ENCODE measurements at regions not wholly inside any gene's neighbourhood (a gene's known extent, or its start where the extent isn't known, plus 50 kb on each side); places are given as distances from the start of the nearest gene placed in this dataset.
"Not testable (repeated sequence)": the region's sequence is repeated elsewhere in the genome, so short reads cannot be mapped to it uniquely, and the experiment has no call there.

DNA sequence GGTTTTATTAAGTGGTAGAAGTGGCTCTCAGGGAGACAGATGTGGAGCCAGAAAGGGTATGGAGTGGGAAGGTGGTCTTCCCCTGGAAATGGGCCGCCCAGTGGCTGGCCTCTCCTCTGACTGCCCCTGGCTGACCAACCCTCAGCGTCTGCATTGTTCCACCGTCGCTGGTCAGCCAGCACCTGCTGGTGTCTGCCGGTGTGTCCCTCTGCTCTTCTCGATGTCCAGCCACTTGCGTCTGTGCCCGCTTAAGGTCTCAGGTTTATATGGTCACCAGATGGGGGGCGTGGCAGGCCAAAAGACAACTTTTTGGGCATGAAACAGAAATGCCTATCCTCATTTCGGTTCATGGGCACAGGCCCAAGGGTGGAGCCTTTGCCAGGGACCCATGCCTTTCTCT is 1221.5 kb downstream of the JRKL start:
- DNase-seq, result no peak

DNA sequence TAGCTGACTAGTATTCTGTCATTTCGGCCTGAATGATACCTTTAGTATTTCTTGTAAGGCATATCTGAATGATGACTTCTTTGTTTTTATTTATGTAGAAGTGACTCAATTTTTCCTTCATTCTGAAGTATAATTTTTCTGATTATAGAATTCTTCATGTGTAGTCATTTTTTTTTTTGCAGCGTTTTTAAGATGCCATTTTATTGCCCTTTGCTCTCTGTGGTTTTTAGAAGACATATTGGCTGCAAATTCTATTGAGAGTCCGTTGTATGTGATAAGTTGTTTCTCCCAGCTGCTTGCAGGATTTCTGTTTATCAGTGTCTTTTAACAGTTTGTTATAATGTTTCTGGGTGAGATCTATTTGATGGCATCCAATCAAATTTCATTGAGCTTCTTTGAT is 1224.8 kb downstream of the JRKL start:
- DNase-seq, result no peak

GRCh38 chr11:97615546-97615945 is 1225.7 kb downstream of the JRKL start:
- no peak for DNase-seq

DNA sequence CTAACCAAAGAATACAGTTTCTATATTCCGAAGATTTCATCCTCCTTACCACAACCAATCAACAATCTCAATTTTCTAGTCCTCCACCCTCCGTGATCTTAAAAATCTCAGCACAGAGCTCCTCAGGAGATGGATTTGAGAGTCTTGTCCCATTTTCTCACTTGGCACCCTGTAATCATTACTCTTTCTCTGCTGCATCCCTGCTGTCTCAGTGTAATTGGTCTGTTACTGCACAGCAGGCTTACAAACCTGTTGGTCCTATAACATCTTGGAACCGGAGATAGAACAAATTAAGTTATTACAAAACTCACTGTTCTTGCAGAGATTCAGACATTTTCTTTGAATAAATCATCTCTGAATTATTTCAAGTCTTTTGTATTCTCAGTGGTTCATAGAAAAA is 1227.2 kb downstream of the JRKL start:
- no peak for DNase-seq

DNA sequence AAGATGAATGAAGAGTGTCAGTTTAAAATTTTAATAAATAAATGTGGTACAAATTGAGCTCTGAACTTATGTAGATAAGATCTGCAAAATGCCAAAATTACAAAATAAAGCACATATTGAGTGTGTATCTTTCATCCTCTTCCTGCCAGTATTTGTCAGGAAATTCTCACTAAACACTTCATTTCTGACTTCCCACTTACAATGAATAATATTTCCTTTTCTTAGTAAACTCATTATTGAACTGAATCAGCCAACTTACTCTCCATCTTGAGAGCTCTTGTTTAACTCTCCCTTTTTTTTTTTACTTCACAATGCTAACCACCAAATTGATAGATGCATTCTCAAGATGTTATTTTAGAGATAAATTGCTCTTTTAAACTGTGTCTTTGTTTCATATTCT is 1230.2 kb downstream of the JRKL start:
- no peak for DNase-seq

GRCh38 chr11:97621282-97621681 is 1231.5 kb downstream of the JRKL start:
- no peak for DNase-seq

DNA sequence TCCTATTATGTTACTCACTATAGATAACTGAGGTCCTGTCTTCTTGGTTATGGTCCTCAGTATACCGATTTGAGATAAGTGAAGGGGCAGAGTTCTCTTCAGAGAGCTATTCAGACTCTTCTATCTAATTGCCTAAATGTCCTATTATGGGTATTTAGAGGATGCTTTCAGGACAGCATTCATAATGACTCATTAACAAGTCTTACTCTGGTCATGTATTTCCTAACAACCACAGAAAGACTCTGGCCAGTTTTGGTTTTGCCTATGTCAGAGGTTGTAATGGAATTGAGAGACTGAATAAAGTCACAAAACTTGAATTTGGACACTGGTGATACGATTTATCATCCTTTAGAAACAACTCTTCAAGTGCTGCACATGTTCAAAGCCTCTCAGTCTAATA is 1233.0 kb downstream of the JRKL start:
- no peak for DNase-seq

- DNase-seq, result not testable (repeated sequence)
Observed at GRCh38 chr11:97636741-97637140, 1246.9 kb downstream of the JRKL start.

- DNase-seq, result no peak
Observed at GRCh38 chr11:97637701-97638100, 1247.9 kb downstream of the JRKL start.

GRCh38 chr11:97638641-97639224 is 1248.9 kb downstream of the JRKL start:
- DNase-seq, result no peak

- DNase-seq, result no peak
Observed at GRCh38 chr11:97641988-97642387, 1252.2 kb downstream of the JRKL start.

DNA sequence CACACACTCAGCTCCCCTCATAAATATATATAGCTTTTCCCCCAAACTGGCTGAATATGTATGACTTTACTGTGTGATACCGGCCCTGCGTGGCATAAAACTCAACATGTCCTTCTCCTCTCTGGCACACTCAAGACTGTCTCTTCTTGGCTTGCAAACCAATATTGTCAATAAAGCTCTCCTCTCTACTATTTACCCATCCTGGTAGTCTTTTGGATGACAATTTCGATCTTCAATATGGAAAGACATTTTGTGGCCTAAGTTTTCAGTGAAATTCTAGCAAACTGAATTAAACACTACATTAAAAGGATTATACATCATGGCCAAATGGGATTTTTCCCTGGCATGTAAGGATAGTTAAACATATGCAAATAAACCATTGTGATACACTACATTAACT is 1255.9 kb downstream of the JRKL start:
- DNase-seq, result no peak

GRCh38 chr11:97656356-97656755 is 1266.5 kb downstream of the JRKL start:
- no peak for DNase-seq

DNA sequence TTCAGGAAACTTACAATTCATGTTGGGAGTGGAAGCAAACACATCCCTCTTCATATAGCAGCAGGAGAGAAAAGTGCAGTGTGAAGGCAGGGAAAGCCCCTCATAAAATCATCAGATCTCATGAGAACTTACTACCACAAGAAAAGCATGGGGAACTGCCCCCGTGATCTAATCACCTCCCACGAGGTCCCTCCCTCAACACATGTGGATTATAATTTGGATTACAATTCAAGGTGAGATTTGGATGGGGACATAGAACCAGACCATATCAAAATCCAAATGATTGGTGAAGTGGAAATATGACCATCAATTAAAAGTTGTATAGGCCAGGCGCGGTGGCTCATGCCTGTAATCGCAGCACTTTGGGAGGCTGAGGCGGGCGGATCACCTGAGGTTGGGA is 1268.0 kb downstream of the JRKL start:
- DNase-seq, result no peak

DNA sequence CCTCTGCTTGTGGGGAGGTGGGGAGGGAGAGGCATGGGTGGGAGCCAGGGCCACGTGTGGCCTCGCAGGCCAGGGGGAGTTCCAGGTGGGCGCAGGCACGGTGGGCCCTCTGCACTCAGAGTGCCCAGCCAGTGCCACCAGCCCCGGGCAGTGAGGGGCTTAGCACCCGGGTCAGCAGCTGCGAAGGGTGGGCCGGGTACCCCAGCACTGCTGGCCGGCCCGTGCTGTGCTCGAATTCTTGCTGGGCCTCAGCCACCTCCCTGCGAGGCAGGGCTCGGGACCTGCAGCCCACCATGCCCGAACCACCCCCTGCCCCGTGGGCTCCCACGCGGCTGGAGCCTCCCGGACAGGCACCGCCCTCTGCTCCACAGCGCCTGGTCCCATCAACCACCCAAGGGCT is 1277.2 kb downstream of the JRKL start:
- no peak for DNase-seq

- no peak for DNase-seq
Observed at GRCh38 chr11:97683733-97684132, 1293.9 kb downstream of the JRKL start.

DNA sequence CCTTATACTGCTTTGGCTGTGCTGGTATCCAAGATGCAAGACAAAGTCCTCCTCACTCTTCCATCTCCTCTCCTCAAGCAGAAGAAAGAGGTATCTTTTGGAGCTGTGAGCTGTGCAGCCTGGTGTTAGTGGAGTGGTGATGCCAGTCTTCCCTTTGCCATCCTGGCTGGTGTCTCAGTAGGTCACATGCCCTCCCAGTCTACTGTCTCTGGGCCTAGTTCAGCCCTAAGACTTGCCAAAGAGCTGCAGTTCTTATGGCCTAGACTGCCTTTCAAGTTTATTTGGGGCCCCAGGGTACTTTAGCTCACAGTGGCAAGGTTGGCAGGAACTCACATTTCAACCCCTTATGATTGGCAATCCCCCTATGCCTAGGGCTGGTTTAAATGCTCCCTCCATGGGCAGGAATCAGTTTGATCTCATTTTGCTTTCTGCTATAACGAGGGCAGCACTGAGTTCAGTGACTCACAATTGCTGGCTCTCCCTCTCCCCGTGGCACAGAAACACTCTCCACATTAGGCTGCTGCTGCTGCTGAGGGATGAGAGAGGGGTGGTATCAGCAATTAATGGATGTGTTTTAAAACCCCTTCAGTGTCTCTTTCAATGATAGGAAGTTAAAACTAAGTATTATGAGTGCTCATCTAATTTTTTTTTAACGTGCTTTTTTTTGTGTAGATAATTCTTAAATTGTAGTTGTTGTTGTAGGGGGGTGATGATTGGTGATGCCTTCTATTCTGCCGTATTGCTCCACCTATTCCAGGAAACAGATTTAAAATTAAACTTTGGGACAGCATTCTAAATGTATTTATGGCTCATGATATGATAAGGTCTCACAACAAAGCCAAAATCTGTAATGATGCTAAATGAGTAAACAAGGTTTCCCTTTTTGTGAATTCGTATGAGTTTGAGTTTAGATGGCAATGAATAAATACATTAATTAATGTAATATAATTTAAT is 1295.0 kb downstream of the JRKL start:
- no peak for DNase-seq

GRCh38 chr11:97685695-97686094 is 1295.9 kb downstream of the JRKL start:
- DNase-seq, result no peak

- DNase-seq, result no peak
Observed at GRCh38 chr11:97687111-97687510, 1297.3 kb downstream of the JRKL start.

GRCh38 chr11:97691061-97691460 is 1301.2 kb downstream of the JRKL start:
- DNase-seq, result no peak

DNA sequence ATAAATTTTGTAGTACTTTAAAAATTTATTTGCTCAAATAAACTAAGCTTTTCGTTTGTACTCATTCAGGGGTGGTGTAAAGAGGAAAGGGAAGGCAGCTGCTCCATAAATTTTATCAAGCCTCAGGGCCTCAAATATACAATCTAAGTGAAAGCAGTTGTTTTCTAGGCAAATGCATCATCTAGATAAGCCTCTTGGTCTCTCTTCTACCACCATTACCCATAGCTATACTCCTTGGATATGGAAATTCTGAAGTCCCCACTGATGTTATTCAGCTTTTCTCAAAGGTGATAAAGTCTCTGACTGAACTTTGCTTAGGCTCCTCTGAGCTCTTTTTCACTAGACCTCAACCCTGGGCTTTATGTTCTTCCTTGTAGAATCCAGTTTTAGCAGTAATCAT is 1313.1 kb downstream of the JRKL start:
- no peak for DNase-seq

DNA sequence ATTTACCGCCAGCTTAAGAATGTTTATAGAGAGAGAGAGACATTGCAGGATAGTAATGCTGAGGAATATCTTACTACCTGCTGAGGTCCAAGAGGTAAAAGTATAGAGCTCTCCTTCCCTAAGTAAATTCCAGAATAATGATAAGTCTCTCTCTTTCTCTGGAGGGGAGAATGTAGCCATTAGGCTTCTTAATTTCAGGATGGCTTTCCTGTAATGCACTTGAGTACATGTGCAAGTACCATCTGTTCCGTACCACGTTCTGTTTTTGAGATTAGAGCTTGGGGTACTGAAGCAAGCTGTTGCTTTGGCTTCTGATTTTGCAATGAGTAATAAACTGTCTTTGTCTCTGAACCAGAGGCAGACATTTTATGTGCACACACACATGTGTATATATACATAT is 1314.0 kb downstream of the JRKL start:
- no peak for DNase-seq

DNA sequence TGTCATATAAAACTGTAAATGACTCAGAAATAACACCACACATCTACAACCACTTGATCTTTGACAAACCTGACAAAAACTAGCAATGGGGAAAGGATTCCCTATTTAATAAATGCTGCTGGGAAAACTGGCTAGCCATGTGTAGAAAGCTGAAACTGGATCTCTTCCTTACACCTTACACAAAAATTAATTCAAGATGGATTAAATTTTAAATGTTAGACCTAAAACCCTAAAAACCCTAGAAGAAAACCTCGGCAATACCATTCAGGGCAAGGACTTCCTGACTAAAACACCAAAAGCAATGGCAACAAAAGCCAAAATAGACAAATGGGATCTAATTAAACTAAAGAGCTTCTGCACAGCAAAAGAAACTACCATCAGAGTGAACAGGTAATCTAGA is 1315.3 kb upstream of the CNTN5 start:
- not testable (repeated sequence) for DNase-seq

- no peak for DNase-seq
Observed at GRCh38 chr11:97717922-97718321, 1302.8 kb upstream of the CNTN5 start.

GRCh38 chr11:97722065-97722464 is 1298.7 kb upstream of the CNTN5 start:
- DNase-seq, result no peak
